HEK293T (cell line): ENCODE measurements at regions not wholly inside any gene's neighbourhood (a gene's known extent, or its start where the extent isn't known, plus 50 kb on each side); places are given as distances from the start of the nearest gene placed in this dataset.

Source experiments
- CTCF ChIA-PET: fragments of 350-600 bp; formaldehyde crosslinking; extraction: SDS; loops from one replicate; lab custom pipeline; 2021; ENCODE audit warnings: antibody characterized with exemption, inconsistent platforms; lab: Yijun Ruan, JAX
- POLR2A ChIA-PET: fragments of 350-600 bp; formaldehyde crosslinking; extraction: SDS; loops from one replicate; lab custom pipeline; 2020; ENCODE audit warnings: antibody characterized with exemption, inconsistent platforms; lab: Yijun Ruan, JAX
- DNase-seq: peaks from one replicate; pipeline ENCODE4 v3.0.0; 2012; ENCODE audit warnings: mixed read lengths; ENCODE audit errors: extremely low spot score
- ARNT ChIP-seq: fragments of 450-650 bp; IDR thresholded peaks from 2 replicates; pipeline ENCODE4 v1.6.1; 2017; ENCODE audit warnings: mild to moderate bottlenecking
- BHLHE40 ChIP-seq: fragments of 450-650 bp; IDR thresholded peaks from 2 replicates; pipeline ENCODE4 v1.6.1; 2016; ENCODE audit warnings: mild to moderate bottlenecking, moderate library complexity, borderline replicate concordance
- CTBP1 ChIP-seq: fragments of 450-650 bp; IDR thresholded peaks from 2 replicates; pipeline ENCODE4 v1.6.1; 2016; ENCODE audit warnings: borderline replicate concordance
- ELF4 ChIP-seq: fragments of 450-650 bp; IDR thresholded peaks from 2 replicates; pipeline ENCODE4 v1.6.1; 2017; ENCODE audit warnings: antibody characterized with exemption
- FOXA1 ChIP-seq: fragments of 450-650 bp; IDR thresholded peaks from 2 replicates; pipeline ENCODE4 v1.6.1; 2016; ENCODE audit warnings: mild to moderate bottlenecking
- FOXK2 ChIP-seq: fragments of 450-650 bp; IDR thresholded peaks from 2 replicates; pipeline ENCODE4 v1.6.1; 2016; ENCODE audit warnings: mild to moderate bottlenecking
- FOXM1 ChIP-seq: fragments of 450-650 bp; IDR thresholded peaks from 2 replicates; pipeline ENCODE4 v1.6.1; 2017; ENCODE audit warnings: mild to moderate bottlenecking, borderline replicate concordance
- HDGF ChIP-seq: fragments of 450-650 bp; IDR thresholded peaks from 2 replicates; pipeline ENCODE4 v1.6.1; 2017; ENCODE audit warnings: antibody characterized with exemption, borderline replicate concordance
- L3MBTL2 ChIP-seq: fragments of 450-650 bp; conservative IDR thresholded peaks from 2 replicates; pipeline ENCODE4 v1.6.1; 2016; ENCODE audit warnings: mild to moderate bottlenecking
- LEF1 ChIP-seq: fragments of 450-650 bp; IDR thresholded peaks from 2 replicates; pipeline ENCODE4 v1.6.1; 2017; ENCODE audit warnings: mild to moderate bottlenecking, borderline replicate concordance
- NFRKB ChIP-seq: fragments of 450-650 bp; IDR thresholded peaks from 2 replicates; pipeline ENCODE4 v1.6.1; 2016; ENCODE audit warnings: mild to moderate bottlenecking, moderate library complexity
- SP1 ChIP-seq: fragments of 450-650 bp; IDR thresholded peaks from 2 replicates; pipeline ENCODE4 v1.6.1; 2017
- SUZ12 ChIP-seq: fragments of 450-650 bp; IDR thresholded peaks from 2 replicates; pipeline ENCODE4 v1.6.1; 2016; ENCODE audit warnings: mild to moderate bottlenecking
- TARDBP ChIP-seq: fragments of 450-650 bp; IDR thresholded peaks from 2 replicates; pipeline ENCODE4 v1.6.1; 2016
- ZNF384 ChIP-seq: fragments of 450-650 bp; IDR thresholded peaks from 2 replicates; pipeline ENCODE4 v1.6.1; 2016
- TF ChIP-seq, protein P1 (sequence below): fragments of 450-650 bp; IDR thresholded peaks from 2 replicates; pipeline ENCODE4 v1.6.1; 2016

DNA sequence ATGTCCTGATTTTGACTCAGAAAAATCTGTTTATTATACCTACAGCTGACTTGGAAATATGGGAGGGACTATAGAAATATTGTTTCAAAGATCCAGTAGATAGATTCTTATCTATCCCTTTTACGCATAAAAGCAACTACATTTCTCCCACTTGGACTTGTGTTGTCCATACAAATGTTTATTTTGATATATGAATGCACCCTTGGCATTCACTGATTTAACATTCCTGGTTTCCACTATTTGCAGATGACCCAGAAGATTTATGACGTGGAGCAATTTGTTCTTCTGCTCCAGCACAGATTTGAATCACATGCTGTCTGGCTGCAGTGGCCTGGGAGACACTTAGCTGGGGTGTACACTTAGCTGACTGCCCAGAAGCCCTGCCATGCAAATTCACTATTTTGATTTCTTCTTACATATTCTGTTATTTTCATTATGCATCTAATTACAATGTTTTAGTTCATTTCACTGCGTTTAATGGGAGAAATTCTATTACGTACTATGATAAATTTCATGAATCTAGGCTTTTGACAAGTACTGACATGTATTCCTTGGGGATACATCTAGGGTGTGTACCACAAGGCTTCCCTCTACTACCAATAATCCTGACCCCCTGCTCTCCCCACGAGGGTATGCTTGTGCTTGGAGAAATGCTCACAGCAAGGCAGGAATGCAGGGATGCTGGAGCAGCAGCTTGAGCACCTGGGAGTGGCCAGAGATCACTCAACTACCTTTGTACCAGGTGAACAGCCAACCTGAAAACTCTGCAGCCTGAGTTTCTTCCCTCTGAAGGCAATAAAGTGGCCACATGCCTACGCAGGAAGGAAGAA is 223.6 kb upstream of the TBL1XR1 start:
- no peak for TF ChIP-seq LEF1
- TF ChIP-seq, protein P1, sequence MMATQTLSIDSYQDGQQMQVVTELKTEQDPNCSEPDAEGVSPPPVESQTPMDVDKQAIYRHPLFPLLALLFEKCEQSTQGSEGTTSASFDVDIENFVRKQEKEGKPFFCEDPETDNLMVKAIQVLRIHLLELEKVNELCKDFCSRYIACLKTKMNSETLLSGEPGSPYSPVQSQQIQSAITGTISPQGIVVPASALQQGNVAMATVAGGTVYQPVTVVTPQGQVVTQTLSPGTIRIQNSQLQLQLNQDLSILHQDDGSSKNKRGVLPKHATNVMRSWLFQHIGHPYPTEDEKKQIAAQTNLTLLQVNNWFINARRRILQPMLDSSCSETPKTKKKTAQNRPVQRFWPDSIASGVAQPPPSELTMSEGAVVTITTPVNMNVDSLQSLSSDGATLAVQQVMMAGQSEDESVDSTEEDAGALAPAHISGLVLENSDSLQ = 0 out of 2 replicates have a peak, but pooled peaks have one; percentile 10
- ChIA-PET CTCF (no interaction called here), POLR2A (no interaction called here)
- DNase-seq = no peak

DNA sequence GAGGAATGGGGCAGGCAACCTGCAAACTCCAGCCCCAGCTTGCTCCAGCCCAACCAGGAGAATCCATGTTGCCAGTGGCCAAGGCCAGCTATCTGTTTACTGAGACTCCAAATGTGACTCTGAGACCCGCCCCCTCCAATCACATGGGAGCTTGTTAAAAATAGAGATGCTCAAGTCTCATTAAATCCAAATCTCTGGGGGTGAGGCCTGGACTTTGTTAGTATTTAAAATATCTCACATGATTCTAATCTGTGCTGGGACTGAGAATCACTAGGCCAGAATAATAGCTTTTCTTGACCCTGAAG is 224.2 kb upstream of the TBL1XR1 start:
- ChIA-PET POLR2A (no interaction called here), CTCF (no interaction called here)
- no peak for DNase-seq
- TF ChIP-seq CTBP1 (no peak), TARDBP (no peak), BHLHE40 (no peak), ZNF384 (no peak), L3MBTL2 (no peak), NFRKB (no peak), ARNT (no peak), LEF1 (no peak), FOXK2 (no peak), ELF4 (no peak), FOXM1 (no peak), SUZ12 (no peak), HDGF (no peak), FOXA1 (no peak)
- TF ChIP-seq, protein P1 = no peak

DNA sequence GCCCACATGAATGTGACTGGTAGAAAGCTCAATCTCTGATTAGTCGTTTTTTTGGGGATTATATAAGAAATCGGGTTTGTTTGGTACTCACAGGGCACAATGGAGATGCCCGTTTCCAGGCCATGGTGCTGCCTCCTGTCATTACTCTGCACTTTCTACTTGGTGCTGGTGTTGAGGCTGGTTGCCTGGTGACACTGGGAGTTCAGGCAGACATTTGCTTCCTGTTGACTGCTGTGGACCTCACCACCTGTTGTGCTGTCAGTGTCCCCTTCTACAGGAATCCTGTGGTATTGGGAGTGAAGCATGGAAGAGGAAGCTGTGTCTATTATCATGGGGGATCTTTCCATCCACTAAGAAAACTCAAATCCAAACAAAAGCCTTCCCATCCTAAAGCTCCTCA is 227.2 kb upstream of the TBL1XR1 start:
- TF ChIP-seq SP1 (no peak), CTBP1 (no peak), ARNT (no peak), HDGF (no peak), FOXK2 (no peak), BHLHE40 (no peak), NFRKB (no peak), ELF4 (no peak), LEF1 (no peak), FOXA1 (no peak)
- TF ChIP-seq, protein P1 = no peak
- ChIA-PET CTCF (no interaction called here), POLR2A (no interaction called here)
- DNase-seq = no peak

DNA sequence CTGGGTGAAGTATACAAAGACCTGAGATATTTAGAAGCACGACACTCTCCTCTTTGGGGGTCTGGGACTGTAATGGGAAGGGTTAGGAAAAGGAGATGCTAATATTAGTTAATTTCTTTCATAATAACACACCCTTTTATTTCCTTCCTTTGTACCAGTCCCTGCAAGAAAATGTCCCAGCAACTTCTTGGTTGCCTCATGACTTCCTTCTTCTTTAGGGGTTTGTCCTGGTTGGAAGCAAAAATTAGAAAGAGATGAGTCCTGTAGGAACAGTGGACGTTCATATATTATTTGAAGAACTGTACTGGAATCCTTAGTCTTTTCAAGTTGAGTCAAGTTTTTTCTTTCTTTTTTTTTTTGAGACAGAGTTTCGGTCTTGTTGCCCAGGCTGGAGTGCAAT is 227.8 kb upstream of the TBL1XR1 start:
- ChIA-PET CTCF (no interaction called here), POLR2A (no interaction called here)
- no peak for TF ChIP-seq ZNF384
- no peak for TF ChIP-seq FOXM1
- no peak for TF ChIP-seq FOXK2
- TF ChIP-seq BHLHE40 = no peak
- TF ChIP-seq SP1 = no peak
- no peak for TF ChIP-seq HDGF
- TF ChIP-seq SUZ12 = no peak
- no peak for TF ChIP-seq LEF1
- no peak for TF ChIP-seq NFRKB
- TF ChIP-seq ARNT = no peak
- TF ChIP-seq TARDBP = no peak
- TF ChIP-seq L3MBTL2 = no peak
- TF ChIP-seq, protein P1 = no peak

DNA sequence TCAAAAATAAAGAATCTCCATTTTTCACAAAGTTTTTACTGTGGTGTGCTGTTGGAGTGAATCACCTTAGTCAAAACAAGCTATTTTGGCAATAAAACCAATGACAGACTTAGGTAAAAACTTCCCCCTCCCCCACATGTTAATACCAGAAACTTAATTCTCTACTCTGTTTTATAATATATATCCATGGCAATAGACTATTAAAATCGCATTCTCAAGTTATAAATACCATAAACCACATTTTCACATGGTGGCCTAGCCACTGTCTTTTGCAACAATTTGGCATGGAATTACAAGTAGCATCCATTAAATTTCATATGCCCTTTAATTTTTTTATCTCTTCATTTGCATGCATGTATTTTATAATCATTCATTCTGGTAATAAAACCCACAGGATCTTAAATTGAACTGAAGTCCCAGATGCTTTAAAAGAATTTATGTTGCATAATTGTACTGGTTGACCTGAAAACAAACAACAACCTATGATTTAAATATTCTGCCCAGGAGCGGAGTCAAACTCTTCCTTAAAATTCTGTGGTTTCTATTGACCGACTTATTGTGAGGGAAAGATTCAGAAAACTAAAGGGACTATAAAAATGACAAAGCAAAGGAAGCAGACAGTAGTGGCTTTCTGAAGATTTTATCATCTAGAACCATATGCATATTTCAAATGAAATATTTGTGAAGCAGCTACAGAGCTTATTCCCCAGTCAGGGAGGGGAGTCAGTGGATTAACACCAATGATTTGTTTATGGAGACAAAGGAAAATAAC is 229.0 kb upstream of the TBL1XR1 start:
- TF ChIP-seq ARNT (no peak), CTBP1 (no peak), FOXM1 (no peak), BHLHE40 (no peak), ELF4 (no peak), HDGF (no peak), TARDBP (no peak), FOXA1 (no peak)
- TF ChIP-seq, protein P1 = no peak
- CTCF ChIA-PET = interaction anchor here (0.6 kb wide), 1 partner anchor 172 kb away, joined by 8 read pairs; no protein-coding TSS in a partner anchor
- POLR2A ChIA-PET = no interaction called here
- no peak for DNase-seq

More for the DNA sequence above, 227.8 kb upstream of the TBL1XR1 start:
- DNase-seq = no peak
